CD4-positive, alpha-beta T cell treated with Interleukin-1 beta for 1 hour (primary cell): ENCODE measurements at regions not wholly inside any gene's neighbourhood (a gene's known extent, or its start where the extent isn't known, plus 50 kb on each side); places are given as distances from the start of the nearest gene placed in this dataset.
"Not testable (repeated sequence)": the region's sequence is repeated elsewhere in the genome, so short reads cannot be mapped to it uniquely, and the experiment has no call there.

Experiments used
- DNase-seq, 2 donors: peaks; one replicate each; pipeline ENCODE4 v3.0.0-alpha.2; 2020 to 2022

- DNase-seq = no peak
Observed at GRCh38 chr10:33776419-33777070, 442.1 kb upstream of the NRP1 start.

- DNase-seq = no peak
Observed at GRCh38 chr10:33774857-33775256, 440.4 kb upstream of the NRP1 start.

GRCh38 chr10:33773886-33774480 is 439.5 kb upstream of the NRP1 start:
- DNase-seq = no peak

GRCh38 chr10:33773253-33773573 is 438.7 kb upstream of the NRP1 start:
- no peak for DNase-seq

DNA sequence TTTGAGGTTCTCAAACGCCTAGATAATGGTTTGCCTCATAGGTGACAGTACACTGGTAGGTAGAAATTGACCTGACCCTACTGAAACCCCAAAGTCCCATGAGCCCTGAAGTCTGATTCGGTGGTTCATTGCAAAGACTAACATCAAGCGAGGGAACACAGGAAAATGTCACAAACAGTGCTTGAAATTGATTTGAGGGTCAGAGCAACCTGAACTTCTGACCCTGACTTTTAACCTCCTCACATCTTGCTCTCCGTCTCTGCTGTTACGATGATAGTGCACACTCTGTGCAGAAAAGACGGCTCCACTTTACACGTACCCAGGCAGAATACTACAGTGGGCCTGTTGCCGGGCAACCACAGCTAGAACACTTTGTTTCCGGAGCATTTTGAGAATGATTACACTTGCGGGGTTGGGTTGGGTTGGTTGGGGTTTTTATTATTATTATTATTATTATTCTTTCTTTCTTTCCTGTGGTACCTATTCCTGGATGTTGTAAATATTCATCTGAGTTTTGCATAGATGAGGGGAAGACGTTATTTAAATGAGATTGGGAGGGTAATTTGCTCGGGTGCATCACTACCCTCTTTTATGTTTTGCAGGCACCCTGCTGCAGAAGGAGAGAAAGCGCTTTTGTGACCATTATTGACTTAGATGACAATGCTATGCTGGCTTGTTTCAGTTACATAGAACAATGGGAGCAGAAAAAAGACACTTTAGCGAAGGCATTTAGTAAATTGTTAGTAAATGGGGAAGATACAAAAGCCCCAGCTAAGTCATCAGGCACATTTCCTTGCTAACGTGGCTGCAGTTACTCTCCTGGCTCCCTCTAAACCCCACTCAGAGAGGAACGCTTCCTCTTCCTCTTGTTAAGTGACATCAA is 438.1 kb upstream of the NRP1 start:
- DNase-seq = peak in 1 of 2 donors; percentile 7

- not testable (repeated sequence) for DNase-seq
Observed at GRCh38 chr10:33771856-33772255, 437.4 kb upstream of the NRP1 start.

GRCh38 chr10:33764694-33765185 is 430.3 kb upstream of the NRP1 start:
- DNase-seq = no peak

- DNase-seq = no peak
Observed at GRCh38 chr10:33760056-33760943, 425.8 kb upstream of the NRP1 start.

DNA sequence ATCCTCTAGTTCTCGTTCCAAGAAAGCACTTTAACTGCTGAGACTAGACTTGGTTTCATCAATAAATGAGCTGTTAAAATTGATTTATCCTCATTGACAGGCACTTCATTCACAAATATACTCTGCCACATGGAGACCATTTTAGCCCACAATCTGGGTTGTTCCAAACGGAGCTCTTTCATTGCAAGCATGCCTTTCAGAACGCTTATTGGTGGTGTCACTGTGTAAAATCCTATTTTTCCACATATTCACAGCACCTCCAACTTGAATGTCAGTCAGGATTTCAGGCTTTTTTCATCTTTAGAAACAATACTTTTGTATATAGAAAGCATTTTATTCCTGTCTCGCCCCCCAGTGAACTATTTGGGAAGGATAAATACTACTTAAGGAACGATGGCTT is 424.7 kb upstream of the NRP1 start:
- DNase-seq = no peak

DNA sequence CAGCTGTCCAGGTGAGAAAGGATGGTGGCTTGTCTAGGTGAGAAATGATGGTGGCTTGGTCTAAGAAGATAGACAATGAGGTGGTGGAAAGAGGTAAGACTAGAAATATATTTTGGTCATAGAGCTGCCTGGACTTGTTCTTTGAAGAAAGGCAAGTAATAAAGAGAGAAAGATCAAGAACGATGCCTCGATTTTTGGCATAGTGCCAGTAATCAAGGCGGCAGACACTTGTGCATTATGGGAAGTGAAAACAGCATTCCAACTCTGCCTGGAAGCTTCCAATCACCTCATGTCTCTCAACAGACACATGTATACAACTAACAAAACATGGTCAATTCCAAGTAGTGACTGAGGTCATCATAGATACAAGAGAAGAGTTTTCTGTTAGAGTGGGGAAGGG is 423.8 kb upstream of the NRP1 start:
- no peak for DNase-seq

DNA sequence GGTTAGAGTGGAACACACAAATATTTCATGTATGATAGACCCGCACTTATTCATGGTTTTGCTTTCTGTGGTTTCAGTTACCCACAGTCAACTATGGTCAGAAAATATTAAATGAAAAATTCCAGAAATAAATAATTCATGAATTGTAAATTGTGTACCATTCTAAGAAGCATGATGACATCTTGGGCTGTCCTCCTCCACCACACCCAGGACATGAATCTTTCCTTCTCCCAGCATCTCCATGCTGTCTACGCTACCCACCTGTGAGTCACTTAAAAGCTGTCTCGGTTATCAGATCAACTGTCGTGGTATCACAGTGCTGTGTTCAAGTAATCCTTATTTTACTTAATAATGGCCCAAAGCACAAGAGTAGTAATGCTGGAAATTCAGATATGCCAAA is 419.6 kb upstream of the NRP1 start:
- DNase-seq = no peak

DNA sequence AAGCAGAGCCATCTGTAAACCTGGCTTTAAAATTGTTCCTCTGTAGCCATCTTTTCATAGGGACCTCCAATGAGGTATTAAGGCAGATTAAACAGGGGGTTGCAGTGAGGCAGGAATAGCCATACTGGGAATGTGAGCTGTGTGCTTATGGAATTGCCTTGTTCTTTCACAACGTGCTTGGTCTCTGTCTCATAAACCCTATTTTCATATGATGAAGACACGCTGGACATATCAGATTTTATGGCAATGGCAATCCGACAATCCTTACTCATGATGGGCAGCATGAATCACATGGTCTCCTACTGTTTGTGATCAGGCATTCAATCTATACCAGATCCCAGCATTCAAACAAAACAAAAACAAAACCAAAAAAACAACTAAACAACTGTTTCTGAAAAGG is 418.9 kb upstream of the NRP1 start:
- no peak for DNase-seq

GRCh38 chr10:33749790-33750189 is 415.3 kb upstream of the NRP1 start:
- no peak for DNase-seq

- no peak for DNase-seq
Observed at GRCh38 chr10:33749067-33749735, 414.7 kb upstream of the NRP1 start.

GRCh38 chr10:33746836-33747268 is 412.4 kb upstream of the NRP1 start:
- DNase-seq = no peak

DNA sequence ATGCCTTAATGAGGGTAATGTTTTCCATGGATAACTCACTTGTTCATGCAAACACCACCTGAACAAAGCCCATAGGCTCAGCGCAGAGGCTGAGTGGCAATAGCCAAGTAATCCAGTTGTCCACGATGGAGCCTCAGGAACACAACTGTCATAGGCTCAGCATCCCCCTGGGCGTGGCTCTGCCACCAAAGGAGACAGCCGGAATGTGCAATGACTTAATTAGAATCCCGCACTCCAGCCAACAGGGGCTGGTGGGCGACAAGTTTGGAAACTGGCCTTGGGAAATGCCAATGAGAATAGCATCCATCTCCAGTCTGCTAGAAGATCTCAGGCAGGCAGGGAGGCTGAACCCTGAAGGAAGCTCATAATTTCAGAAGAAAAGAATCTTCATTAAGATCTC is 411.7 kb upstream of the NRP1 start:
- DNase-seq = no peak

DNA sequence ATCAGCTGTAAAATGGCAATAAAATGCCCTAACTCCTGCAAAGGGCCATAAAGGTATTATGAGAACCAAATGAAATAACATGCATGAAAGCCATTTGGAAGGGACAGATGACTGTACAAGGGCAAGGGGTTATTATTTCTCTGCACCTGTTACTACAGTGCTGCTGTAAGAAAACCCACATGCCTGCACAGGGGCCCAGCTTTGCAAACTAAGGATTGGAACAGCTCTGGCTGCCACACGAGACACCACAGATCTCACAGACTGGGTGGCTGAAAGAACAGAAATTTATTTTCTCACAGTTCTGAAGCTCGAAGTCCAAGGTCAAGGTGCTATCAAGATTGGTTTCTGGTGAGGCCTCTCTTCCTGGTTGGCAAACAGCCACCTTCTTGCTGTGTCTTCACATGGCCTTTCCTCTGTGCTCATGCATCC is 409.0 kb upstream of the NRP1 start:
- no peak for DNase-seq

DNA sequence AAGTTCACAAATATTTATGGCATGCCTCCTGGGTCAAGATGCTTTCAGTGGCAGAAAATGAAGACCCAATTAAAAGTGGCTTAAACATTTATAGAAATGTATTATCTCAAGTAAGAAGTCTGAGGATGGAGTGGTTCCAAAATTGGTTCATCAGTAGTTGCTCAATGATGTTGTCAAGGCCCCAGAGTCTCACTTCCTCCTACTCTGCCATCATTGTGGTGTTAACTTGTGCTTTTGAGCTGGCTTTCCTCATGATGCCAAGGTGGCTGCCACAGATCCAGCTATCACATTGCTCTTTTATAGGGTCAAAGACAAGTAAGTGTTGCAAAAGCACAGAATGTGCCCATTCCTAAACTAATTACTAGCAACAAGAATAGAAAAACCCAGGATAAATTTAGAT is 404.6 kb upstream of the NRP1 start:
- no peak for DNase-seq

DNA sequence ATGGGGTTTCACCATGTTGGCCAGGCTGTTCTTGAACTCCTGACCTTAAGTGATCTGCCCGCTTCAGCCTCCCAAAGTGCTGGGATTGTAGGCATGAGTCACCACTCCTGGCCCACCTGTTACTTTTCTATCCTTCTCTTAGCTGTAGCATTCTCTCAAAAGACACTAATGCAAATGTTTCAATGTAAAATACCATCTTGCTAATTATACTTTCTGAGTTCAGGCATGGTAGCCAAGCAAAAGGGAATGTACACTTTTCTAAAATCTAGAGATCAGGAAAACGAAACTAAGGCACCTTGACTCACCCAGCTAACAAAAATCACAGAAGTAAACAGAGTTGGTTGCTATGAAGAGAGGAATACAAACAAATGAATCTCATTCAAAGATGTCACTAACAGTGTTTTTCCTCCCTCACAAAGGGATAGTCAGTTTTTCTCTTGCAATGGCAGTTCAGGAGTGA is 401.0 kb upstream of the NRP1 start:
- no peak for DNase-seq

- no peak for DNase-seq
Observed at GRCh38 chr10:33734393-33735155, 400.1 kb upstream of the NRP1 start.

DNA sequence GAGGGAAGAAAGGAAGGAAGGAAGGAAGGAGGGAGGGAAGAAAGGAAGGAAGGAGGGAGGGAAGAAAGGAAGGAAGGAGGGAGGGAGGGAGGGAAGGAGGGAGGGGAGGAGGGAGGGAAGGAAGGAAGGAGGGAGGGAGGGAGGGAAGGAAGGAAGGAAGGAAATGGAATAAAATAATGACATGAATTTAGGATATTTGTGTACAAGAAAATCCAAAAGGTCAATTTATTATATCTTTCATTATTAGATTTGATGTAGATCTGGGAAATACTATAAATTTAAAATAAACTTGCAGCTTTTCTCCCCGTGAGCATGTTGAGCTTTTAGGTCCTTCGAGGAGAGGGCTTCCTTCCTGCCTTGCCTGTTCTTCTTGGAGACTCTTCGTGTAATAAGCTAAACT is 398.6 kb upstream of the NRP1 start:
- DNase-seq = no peak
